ENCODE measurements at regions not wholly inside any gene's neighbourhood (a gene's known extent, or its start where the extent isn't known, plus 50 kb on each side); places are given as distances from the start of the nearest gene placed in this dataset.

- Histone ChIP-seq H3K36me3 (ENCODE audit: control insufficient read depth in 5 of 5, insufficient read depth in 5 of 5, low read length in 5 of 5) (no peaks in the 10 kb centered on the region), H3K4me3 (ENCODE audit: low read depth in 1 of 5, low read length in 5 of 5) (no peak overlapping the region), H3K4me1 (ENCODE audit: control insufficient read depth in 5 of 5, insufficient read depth in 5 of 5, low read length in 5 of 5) (no peaks in the 10 kb centered on the region), H3K27me3 (ENCODE audit: control insufficient read depth in 5 of 5, insufficient read depth in 4 of 5, low read length in 5 of 5) (peaks cover 3 to 15% (median 6%) of the 10 kb centered on the region in 5 donors), H3K27ac (ENCODE audit: low read depth, low read length) (no peak overlapping the region), H3K9ac (ENCODE audit: low read length in 5 of 5) (no peak overlapping the region), H3K9me3 (ENCODE audit: control insufficient read depth in 5 of 5, low read length in 5 of 5) (no peaks in the 10 kb centered on the region)
These were observed 275.3 kb downstream of the CRLF2 start for GRCh38 chrX:936979-937769.

- H3K4me3 ChIP-seq (ENCODE audit: low read depth in 1 of 5, low read length in 5 of 5), result no peak overlapping the region
- no peaks in the 10 kb centered on the region for H3K36me3 ChIP-seq (ENCODE audit: control insufficient read depth in 5 of 5, insufficient read depth in 5 of 5, low read length in 5 of 5)
- H3K4me1 ChIP-seq (ENCODE audit: control insufficient read depth in 5 of 5, insufficient read depth in 5 of 5, low read length in 5 of 5), result no peaks in the 10 kb centered on the region
- H3K9ac ChIP-seq (ENCODE audit: low read length in 5 of 5), result no peak overlapping the region
- H3K9me3 ChIP-seq (ENCODE audit: control insufficient read depth in 5 of 5, low read length in 5 of 5), result no peaks in the 10 kb centered on the region
- no peak overlapping the region for H3K27ac ChIP-seq (ENCODE audit: low read depth, low read length)
- peaks cover 0 to 6% (median 0%) of the 10 kb centered on the region in 5 donors for H3K27me3 ChIP-seq (ENCODE audit: control insufficient read depth in 5 of 5, insufficient read depth in 4 of 5, low read length in 5 of 5)
These were observed 278.8 kb downstream of the CRLF2 start for GRCh38 chrX:933611-934010.

GRCh38 chrX:928606-929005 lies 283.8 kb downstream of the CRLF2 start:
- Histone ChIP-seq H3K4me3 (ENCODE audit: low read depth in 1 of 5, low read length in 5 of 5) (no peak overlapping the region), H3K4me1 (ENCODE audit: control insufficient read depth in 5 of 5, insufficient read depth in 5 of 5, low read length in 5 of 5) (no peaks in the 10 kb centered on the region), H3K27ac (ENCODE audit: low read depth, low read length) (no peak overlapping the region), H3K36me3 (ENCODE audit: control insufficient read depth in 5 of 5, insufficient read depth in 5 of 5, low read length in 5 of 5) (no peaks in the 10 kb centered on the region), H3K9ac (ENCODE audit: low read length in 5 of 5) (no peak overlapping the region), H3K9me3 (ENCODE audit: control insufficient read depth in 5 of 5, low read length in 5 of 5) (peaks cover 0 to 18% (median 8%) of the 10 kb centered on the region in 5 donors), H3K27me3 (ENCODE audit: control insufficient read depth in 5 of 5, insufficient read depth in 4 of 5, low read length in 5 of 5) (no peaks in the 10 kb centered on the region)

- no peaks in the 10 kb centered on the region for H3K36me3 ChIP-seq (ENCODE audit: control insufficient read depth in 5 of 5, insufficient read depth in 5 of 5, low read length in 5 of 5)
These were observed 285.5 kb downstream of the CRLF2 start for GRCh38 chrX:926991-927390.

GRCh38 chrX:926070-926469 lies 286.4 kb downstream of the CRLF2 start:
- Histone ChIP-seq H3K9ac (ENCODE audit: low read length in 5 of 5) (no peak overlapping the region), H3K4me1 (ENCODE audit: control insufficient read depth in 5 of 5, insufficient read depth in 5 of 5, low read length in 5 of 5) (no peaks in the 10 kb centered on the region), H3K27ac (ENCODE audit: low read depth, low read length) (no peak overlapping the region), H3K36me3 (ENCODE audit: control insufficient read depth in 5 of 5, insufficient read depth in 5 of 5, low read length in 5 of 5) (no peaks in the 10 kb centered on the region), H3K9me3 (ENCODE audit: control insufficient read depth in 5 of 5, low read length in 5 of 5) (peaks cover 0 to 18% (median 8%) of the 10 kb centered on the region in 5 donors), H3K27me3 (ENCODE audit: control insufficient read depth in 5 of 5, insufficient read depth in 4 of 5, low read length in 5 of 5) (no peaks in the 10 kb centered on the region), H3K4me3 (ENCODE audit: low read depth in 1 of 5, low read length in 5 of 5) (no peak overlapping the region)

More at GRCh38 chrX:926991-927390, 285.5 kb downstream of the CRLF2 start:
- Histone ChIP-seq H3K4me3 (ENCODE audit: low read depth in 1 of 5, low read length in 5 of 5) (no peak overlapping the region), H3K27me3 (ENCODE audit: control insufficient read depth in 5 of 5, insufficient read depth in 4 of 5, low read length in 5 of 5) (no peaks in the 10 kb centered on the region), H3K9ac (ENCODE audit: low read length in 5 of 5) (no peak overlapping the region), H3K9me3 (ENCODE audit: control insufficient read depth in 5 of 5, low read length in 5 of 5) (peaks cover 0 to 18% (median 8%) of the 10 kb centered on the region in 5 donors), H3K27ac (ENCODE audit: low read depth, low read length) (no peak overlapping the region), H3K4me1 (ENCODE audit: control insufficient read depth in 5 of 5, insufficient read depth in 5 of 5, low read length in 5 of 5) (no peaks in the 10 kb centered on the region)

GRCh38 chrX:925652-926061 lies 286.8 kb downstream of the CRLF2 start:
- no peaks in the 10 kb centered on the region for H3K4me1 ChIP-seq (ENCODE audit: control insufficient read depth in 5 of 5, insufficient read depth in 5 of 5, low read length in 5 of 5)

GRCh38 chrX:925094-925493 lies 287.4 kb downstream of the CRLF2 start:
- H3K4me3 ChIP-seq (ENCODE audit: low read depth in 1 of 5, low read length in 5 of 5), result no peak overlapping the region
- peaks cover 0 to 4% (median 0%) of the 10 kb centered on the region in 5 donors for H3K4me1 ChIP-seq (ENCODE audit: control insufficient read depth in 5 of 5, insufficient read depth in 5 of 5, low read length in 5 of 5)
- H3K9ac ChIP-seq (ENCODE audit: low read length in 5 of 5), result no peak overlapping the region
- H3K9me3 ChIP-seq (ENCODE audit: control insufficient read depth in 5 of 5, low read length in 5 of 5), result peaks cover 0 to 18% (median 8%) of the 10 kb centered on the region in 5 donors
- H3K36me3 ChIP-seq (ENCODE audit: control insufficient read depth in 5 of 5, insufficient read depth in 5 of 5, low read length in 5 of 5), result no peaks in the 10 kb centered on the region
- no peaks in the 10 kb centered on the region for H3K27me3 ChIP-seq (ENCODE audit: control insufficient read depth in 5 of 5, insufficient read depth in 4 of 5, low read length in 5 of 5)
- H3K27ac ChIP-seq (ENCODE audit: low read depth, low read length), result no peak overlapping the region

More at GRCh38 chrX:925652-926061, 286.8 kb downstream of the CRLF2 start:
- Histone ChIP-seq H3K9me3 (ENCODE audit: control insufficient read depth in 5 of 5, low read length in 5 of 5) (peaks cover 0 to 18% (median 8%) of the 10 kb centered on the region in 5 donors), H3K9ac (ENCODE audit: low read length in 5 of 5) (no peak overlapping the region), H3K36me3 (ENCODE audit: control insufficient read depth in 5 of 5, insufficient read depth in 5 of 5, low read length in 5 of 5) (no peaks in the 10 kb centered on the region), H3K27ac (ENCODE audit: low read depth, low read length) (no peak overlapping the region), H3K27me3 (ENCODE audit: control insufficient read depth in 5 of 5, insufficient read depth in 4 of 5, low read length in 5 of 5) (no peaks in the 10 kb centered on the region), H3K4me3 (ENCODE audit: low read depth in 1 of 5, low read length in 5 of 5) (no peak overlapping the region)

GRCh38 chrX:924017-924416 lies 288.4 kb downstream of the CRLF2 start:
- Histone ChIP-seq H3K27ac (ENCODE audit: low read depth, low read length) (no peak overlapping the region), H3K27me3 (ENCODE audit: control insufficient read depth in 5 of 5, insufficient read depth in 4 of 5, low read length in 5 of 5) (no peaks in the 10 kb centered on the region), H3K9me3 (ENCODE audit: control insufficient read depth in 5 of 5, low read length in 5 of 5) (peaks cover 0 to 18% (median 8%) of the 10 kb centered on the region in 5 donors), H3K9ac (ENCODE audit: low read length in 5 of 5) (no peak overlapping the region), H3K4me3 (ENCODE audit: low read depth in 1 of 5, low read length in 5 of 5) (no peak overlapping the region), H3K4me1 (ENCODE audit: control insufficient read depth in 5 of 5, insufficient read depth in 5 of 5, low read length in 5 of 5) (peaks cover 0 to 4% (median 0%) of the 10 kb centered on the region in 5 donors), H3K36me3 (ENCODE audit: control insufficient read depth in 5 of 5, insufficient read depth in 5 of 5, low read length in 5 of 5) (no peaks in the 10 kb centered on the region)

GRCh38 chrX:920234-920799 lies 289.7 kb downstream of the SHOX start:
- Histone ChIP-seq H3K27ac (ENCODE audit: low read depth, low read length) (no peak overlapping the region), H3K9me3 (ENCODE audit: control insufficient read depth in 5 of 5, low read length in 5 of 5) (no peaks in the 10 kb centered on the region), H3K4me3 (ENCODE audit: low read depth in 1 of 5, low read length in 5 of 5) (peak overlapping the region in 2 of 5 donors; percentile 17 to 26), H3K4me1 (ENCODE audit: control insufficient read depth in 5 of 5, insufficient read depth in 5 of 5, low read length in 5 of 5) (peaks cover 0 to 4% (median 0%) of the 10 kb centered on the region in 5 donors), H3K36me3 (ENCODE audit: control insufficient read depth in 5 of 5, insufficient read depth in 5 of 5, low read length in 5 of 5) (no peaks in the 10 kb centered on the region), H3K9ac (ENCODE audit: low read length in 5 of 5) (no peak overlapping the region), H3K27me3 (ENCODE audit: control insufficient read depth in 5 of 5, insufficient read depth in 4 of 5, low read length in 5 of 5) (no peaks in the 10 kb centered on the region)

- H3K4me3 ChIP-seq (ENCODE audit: low read depth in 1 of 5, low read length in 5 of 5), result no peak overlapping the region
- H3K4me1 ChIP-seq (ENCODE audit: control insufficient read depth in 5 of 5, insufficient read depth in 5 of 5, low read length in 5 of 5), result peaks cover 0 to 4% (median 0%) of the 10 kb centered on the region in 5 donors
- no peak overlapping the region for H3K9ac ChIP-seq (ENCODE audit: low read length in 5 of 5)
- H3K27me3 ChIP-seq (ENCODE audit: control insufficient read depth in 5 of 5, insufficient read depth in 4 of 5, low read length in 5 of 5), result no peaks in the 10 kb centered on the region
- no peaks in the 10 kb centered on the region for H3K9me3 ChIP-seq (ENCODE audit: control insufficient read depth in 5 of 5, low read length in 5 of 5)
- H3K27ac ChIP-seq (ENCODE audit: low read depth, low read length), result no peak overlapping the region
- H3K36me3 ChIP-seq (ENCODE audit: control insufficient read depth in 5 of 5, insufficient read depth in 5 of 5, low read length in 5 of 5), result no peaks in the 10 kb centered on the region
These were observed 285.6 kb downstream of the SHOX start for GRCh38 chrX:916230-916599.

Data from subcutaneous abdominal adipose tissue (tissue), 5 donors.